Tibial nerve (tissue), 4 donors: ENCODE measurements at regions not wholly inside any gene's neighbourhood (a gene's known extent, or its start where the extent isn't known, plus 50 kb on each side); places are given as distances from the start of the nearest gene placed in this dataset.
"Not testable (repeated sequence)": the region's sequence is repeated elsewhere in the genome, so short reads cannot be mapped to it uniquely, and the experiment has no call there.

Experiments
- EP300 ChIP-seq, 2 donors: sonication (generic); formaldehyde crosslinking; IDR thresholded peaks; one replicate each; pipeline ENCODE4 v1.6.1; 2017; ENCODE audit warnings: antibody characterized with exemption in 2 of 2, mild to moderate bottlenecking in 1 of 2
- POLR2A ChIP-seq, 2 donors: fragments of 450-650 bp; IDR thresholded peaks; one replicate each; pipeline ENCODE4 v1.6.1; 2017; ENCODE audit warnings: antibody characterized with exemption in 2 of 2, mild to moderate bottlenecking in 2 of 2, moderate library complexity in 2 of 2
- TF ChIP-seq, protein P1 (sequence below), 5 experiments: fragments of 200-600 bp in 3 of 5; fragments of 450-650 bp in 2 of 5; sonication (generic) in 3 of 5; IDR thresholded peaks; one replicate each; pipeline ENCODE4 v1.5.1; 2016 to 2019; ENCODE audit warnings: antibody characterized with exemption in 5 of 5, mild to moderate bottlenecking in 3 of 5, moderate library complexity in 2 of 5

DNA sequence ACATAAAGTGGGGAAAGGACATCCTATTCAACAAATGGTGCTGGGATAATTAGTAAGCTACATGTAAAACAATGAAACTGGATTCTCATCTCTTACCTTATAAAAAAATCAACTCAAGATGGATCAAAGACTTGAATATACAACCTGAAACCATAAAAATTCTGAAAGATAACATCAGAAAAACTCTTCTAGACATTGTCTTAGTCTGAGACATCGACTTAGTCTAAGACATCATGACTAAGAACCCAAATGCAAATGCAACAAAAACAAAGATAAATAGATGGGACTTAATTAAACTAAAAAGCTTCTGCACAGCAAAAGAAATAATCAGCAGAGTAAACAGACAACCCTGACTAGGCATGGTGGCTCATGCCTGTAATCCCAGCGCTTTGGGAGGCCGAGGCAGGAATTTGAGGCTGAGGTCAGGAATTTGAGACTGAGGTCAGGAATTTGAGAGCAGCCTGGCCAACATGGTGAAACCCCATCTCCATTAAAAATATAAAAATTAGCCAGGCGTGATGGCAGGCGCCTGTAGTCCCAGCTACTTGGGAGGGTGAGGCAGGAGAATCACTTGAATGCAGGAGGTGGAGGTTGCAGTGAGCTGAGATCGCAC lies 54.8 kb upstream of the PSME4 start:
- TF ChIP-seq, protein P1, sequence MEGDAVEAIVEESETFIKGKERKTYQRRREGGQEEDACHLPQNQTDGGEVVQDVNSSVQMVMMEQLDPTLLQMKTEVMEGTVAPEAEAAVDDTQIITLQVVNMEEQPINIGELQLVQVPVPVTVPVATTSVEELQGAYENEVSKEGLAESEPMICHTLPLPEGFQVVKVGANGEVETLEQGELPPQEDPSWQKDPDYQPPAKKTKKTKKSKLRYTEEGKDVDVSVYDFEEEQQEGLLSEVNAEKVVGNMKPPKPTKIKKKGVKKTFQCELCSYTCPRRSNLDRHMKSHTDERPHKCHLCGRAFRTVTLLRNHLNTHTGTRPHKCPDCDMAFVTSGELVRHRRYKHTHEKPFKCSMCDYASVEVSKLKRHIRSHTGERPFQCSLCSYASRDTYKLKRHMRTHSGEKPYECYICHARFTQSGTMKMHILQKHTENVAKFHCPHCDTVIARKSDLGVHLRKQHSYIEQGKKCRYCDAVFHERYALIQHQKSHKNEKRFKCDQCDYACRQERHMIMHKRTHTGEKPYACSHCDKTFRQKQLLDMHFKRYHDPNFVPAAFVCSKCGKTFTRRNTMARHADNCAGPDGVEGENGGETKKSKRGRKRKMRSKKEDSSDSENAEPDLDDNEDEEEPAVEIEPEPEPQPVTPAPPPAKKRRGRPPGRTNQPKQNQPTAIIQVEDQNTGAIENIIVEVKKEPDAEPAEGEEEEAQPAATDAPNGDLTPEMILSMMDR (IDR thresholded peaks at IDR 0.05) = not testable (repeated sequence)
- TF ChIP-seq POLR2A, EP300 (IDR thresholded peaks at IDR 0.05): not testable (repeated sequence)
